Ishikawa (cell line): ENCODE measurements at regions not wholly inside any gene's neighbourhood (a gene's known extent, or its start where the extent isn't known, plus 50 kb on each side); places are given as distances from the start of the nearest gene placed in this dataset.

Source experiments
- CEBPB ChIP-seq: IDR thresholded peaks from 2 replicates; pipeline ENCODE4 v1.6.1; 2012
- CREB1 ChIP-seq: IDR thresholded peaks from 2 replicates; pipeline ENCODE4 v1.6.1; 2012; ENCODE audit warnings: low read depth
- FOXM1 ChIP-seq: IDR thresholded peaks from 2 replicates; pipeline ENCODE4 v1.6.1; 2012; ENCODE audit warnings: low read depth, borderline replicate concordance
- RAD21 ChIP-seq: IDR thresholded peaks from 2 replicates; pipeline ENCODE4 v1.6.1; 2012; ENCODE audit warnings: low read depth
- TAF1 ChIP-seq: IDR thresholded peaks from 2 replicates; pipeline ENCODE4 v1.6.1; 2012; ENCODE audit warnings: low read depth, mild to moderate bottlenecking
- TCF12 ChIP-seq: IDR thresholded peaks from 2 replicates; pipeline ENCODE4 v1.6.1; 2012; ENCODE audit warnings: low read depth
- TEAD4 ChIP-seq: IDR thresholded peaks from 2 replicates; pipeline ENCODE4 v1.6.1; 2012
- YY1 ChIP-seq: IDR thresholded peaks from 2 replicates; pipeline ENCODE4 v1.6.1; 2012; ENCODE audit warnings: low read depth
- TF ChIP-seq, protein P1 (sequence below): IDR thresholded peaks from 2 replicates; pipeline ENCODE4 v1.6.1; 2012; ENCODE audit warnings: low read depth, mild to moderate bottlenecking

DNA sequence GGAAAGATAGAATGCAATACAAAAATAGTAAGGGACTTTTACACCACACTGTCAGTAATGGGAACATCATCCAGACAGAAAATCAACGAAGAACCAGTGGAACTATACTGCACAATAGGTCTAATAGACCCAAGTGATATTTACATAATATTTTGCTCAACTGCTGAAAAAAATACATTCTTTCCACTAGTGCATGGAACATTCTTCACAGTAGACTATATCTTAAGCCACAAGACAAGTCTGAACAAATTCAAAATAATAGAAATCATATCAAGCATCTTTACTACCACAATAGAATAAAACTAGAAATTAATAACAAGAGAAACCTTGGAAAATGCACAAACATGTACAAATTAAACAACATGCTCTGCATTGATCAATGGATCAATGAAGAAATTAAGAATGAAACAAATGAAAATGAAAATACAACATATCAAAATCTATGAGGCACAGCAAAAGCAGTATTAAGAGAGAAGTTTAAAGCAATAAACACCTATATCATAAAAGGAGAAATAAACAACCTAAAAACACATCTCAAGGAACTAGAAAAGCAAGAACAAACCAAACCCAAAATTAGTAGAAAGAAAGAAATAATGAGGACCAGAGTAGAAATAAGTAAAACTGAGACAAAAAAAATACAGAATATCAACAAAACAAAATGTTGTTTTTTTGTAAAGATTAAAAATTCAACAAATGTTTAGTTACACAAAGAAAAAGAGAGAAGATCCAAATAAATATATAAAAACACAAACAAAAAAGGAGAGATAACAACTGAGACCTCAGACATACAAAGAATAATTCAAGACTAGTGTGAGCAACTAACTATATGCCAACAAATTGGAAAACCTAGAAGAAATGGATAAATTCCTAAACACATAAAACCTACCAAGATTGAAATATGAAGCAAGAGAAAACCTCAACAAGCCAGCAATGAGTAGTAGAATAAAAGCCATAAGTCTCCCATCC lies 51.5 kb upstream of the ANTXR2 start:
- TF ChIP-seq TEAD4 (no peak), TAF1 (no peak), CEBPB (no peak), FOXM1 (no peak), CREB1 (no peak), RAD21 (no peak), TCF12 (no peak), YY1 (no peak)
- TF ChIP-seq, protein P1, sequence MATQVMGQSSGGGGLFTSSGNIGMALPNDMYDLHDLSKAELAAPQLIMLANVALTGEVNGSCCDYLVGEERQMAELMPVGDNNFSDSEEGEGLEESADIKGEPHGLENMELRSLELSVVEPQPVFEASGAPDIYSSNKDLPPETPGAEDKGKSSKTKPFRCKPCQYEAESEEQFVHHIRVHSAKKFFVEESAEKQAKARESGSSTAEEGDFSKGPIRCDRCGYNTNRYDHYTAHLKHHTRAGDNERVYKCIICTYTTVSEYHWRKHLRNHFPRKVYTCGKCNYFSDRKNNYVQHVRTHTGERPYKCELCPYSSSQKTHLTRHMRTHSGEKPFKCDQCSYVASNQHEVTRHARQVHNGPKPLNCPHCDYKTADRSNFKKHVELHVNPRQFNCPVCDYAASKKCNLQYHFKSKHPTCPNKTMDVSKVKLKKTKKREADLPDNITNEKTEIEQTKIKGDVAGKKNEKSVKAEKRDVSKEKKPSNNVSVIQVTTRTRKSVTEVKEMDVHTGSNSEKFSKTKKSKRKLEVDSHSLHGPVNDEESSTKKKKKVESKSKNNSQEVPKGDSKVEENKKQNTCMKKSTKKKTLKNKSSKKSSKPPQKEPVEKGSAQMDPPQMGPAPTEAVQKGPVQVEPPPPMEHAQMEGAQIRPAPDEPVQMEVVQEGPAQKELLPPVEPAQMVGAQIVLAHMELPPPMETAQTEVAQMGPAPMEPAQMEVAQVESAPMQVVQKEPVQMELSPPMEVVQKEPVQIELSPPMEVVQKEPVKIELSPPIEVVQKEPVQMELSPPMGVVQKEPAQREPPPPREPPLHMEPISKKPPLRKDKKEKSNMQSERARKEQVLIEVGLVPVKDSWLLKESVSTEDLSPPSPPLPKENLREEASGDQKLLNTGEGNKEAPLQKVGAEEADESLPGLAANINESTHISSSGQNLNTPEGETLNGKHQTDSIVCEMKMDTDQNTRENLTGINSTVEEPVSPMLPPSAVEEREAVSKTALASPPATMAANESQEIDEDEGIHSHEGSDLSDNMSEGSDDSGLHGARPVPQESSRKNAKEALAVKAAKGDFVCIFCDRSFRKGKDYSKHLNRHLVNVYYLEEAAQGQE: no peak
